Endothelial cell of umbilical vein (primary cell): ENCODE measurements at regions not wholly inside any gene's neighbourhood (a gene's known extent, or its start where the extent isn't known, plus 50 kb on each side); places are given as distances from the start of the nearest gene placed in this dataset.

Experiments
- BruUV-seq: library from RNA; stranded (reverse); fragments of 400-500 nt; replicated peaks from 2 replicates; lab custom pipeline; 2021; lab: Mats Ljungman, UMichigan
- CTCF ChIA-PET: fragments of 300-600, 350-600 bp; sonication (Branson Sonifier 250); formaldehyde crosslinking; loops from one replicate; lab custom pipeline; 2021; ENCODE audit warnings: antibody characterized with exemption, inconsistent platforms; lab: Charles Lee
- POLR2A ChIA-PET: fragments of 300-600, 350-600 bp; sonication (Branson Sonifier 250); formaldehyde crosslinking; loops from one replicate; lab custom pipeline; 2021; ENCODE audit warnings: antibody characterized with exemption, inconsistent platforms; lab: Charles Lee
- DNase-seq: peaks from one replicate; pipeline ENCODE4 v3.0.0-alpha.2; 2011; ENCODE audit warnings: low read depth, low spot score
- FAIRE-seq: peaks from 2 replicates; lab custom pipeline; 2011; peaks lifted over from hg19 to GRCh38; lab: Jason Lieb, UNC
- H2AFZ ChIP-seq: 2 replicates; pipeline ENCODE4 v1.6.0; 2012; ENCODE audit warnings: low read depth, low read length, control low read depth, inconsistent platforms
- H3K27ac ChIP-seq: 2 replicates; pipeline ENCODE4 v1.5.1; 2011; ENCODE audit warnings: low read depth, mild to moderate bottlenecking, control low read depth, low read length, moderate library complexity; ENCODE audit not compliant: insufficient read depth
- H3K27me3 ChIP-seq, 2 experiments: 2 replicates each; pipeline versions ENCODE4 v1.6.0 to v1.6.1; 2011; ENCODE audit warnings: low read length in 2 of 2, mixed read lengths in 1 of 2; ENCODE audit not compliant: control insufficient read depth in 2 of 2, insufficient read depth in 2 of 2
- H3K36me3 ChIP-seq, 2 experiments: 2 replicates in 1 of 2; 3 replicates in 1 of 2; pipeline ENCODE4 v1.5.1; 2011; ENCODE audit warnings: low read length in 2 of 2, mild to moderate bottlenecking in 1 of 2, moderate library complexity in 1 of 2; ENCODE audit not compliant: control insufficient read depth in 2 of 2, insufficient read depth in 2 of 2; ENCODE audit errors: extremely low read depth in 1 of 2
- H3K4me1 ChIP-seq: 3 replicates; pipeline ENCODE4 v1.5.1; 2011; ENCODE audit warnings: mild to moderate bottlenecking, low read length; ENCODE audit not compliant: control insufficient read depth, insufficient read depth; ENCODE audit errors: extremely low read depth
- H3K4me2 ChIP-seq: 2 replicates; pipeline ENCODE4 v1.6.1; 2011; ENCODE audit warnings: low read length, control low read depth, mixed read lengths; ENCODE audit not compliant: insufficient read depth
- H3K4me3 ChIP-seq, 3 experiments: fragments of 200-600 bp in 1 of 3; sonication (generic), shearing (Covaris generic) in 1 of 3; replicated peaks in 1 of 3; 2 replicates each; pipeline ENCODE4 v1.5.1; 2011 to 2016; ENCODE audit warnings: control low read depth in 3 of 3, low read length in 3 of 3, mild to moderate bottlenecking in 2 of 3, inconsistent platforms in 1 of 3, low read depth in 1 of 3, moderate library complexity in 1 of 3; ENCODE audit not compliant: insufficient read depth in 1 of 3
- H3K79me2 ChIP-seq: 2 replicates; pipeline ENCODE4 v1.6.0; 2012; ENCODE audit warnings: low read length, inconsistent platforms; ENCODE audit not compliant: control insufficient read depth, insufficient read depth
- H3K9ac ChIP-seq: replicated peaks from 2 replicates; pipeline ENCODE3; 2011; ENCODE audit warnings: low read length, control low read depth; ENCODE audit not compliant: insufficient read depth; ENCODE audit errors: extremely low read depth
- H3K9me1 ChIP-seq: replicated peaks from 3 replicates; pipeline ENCODE4 v1.6.0; 2011; ENCODE audit warnings: mild to moderate bottlenecking, low read length; ENCODE audit not compliant: control insufficient read depth, insufficient read depth; ENCODE audit errors: extremely low read depth
- H3K9me3 ChIP-seq: replicated peaks from 2 replicates; pipeline ENCODE4 v1.5.1; 2012; ENCODE audit warnings: low read length, inconsistent platforms; ENCODE audit not compliant: control insufficient read depth, insufficient read depth
- H4K20me1 ChIP-seq: replicated peaks from 2 replicates; pipeline ENCODE3; 2011; ENCODE audit warnings: mild to moderate bottlenecking, low read length; ENCODE audit not compliant: control insufficient read depth, insufficient read depth; ENCODE audit errors: extremely low read depth
- EZH2 ChIP-seq: IDR thresholded peaks from 2 replicates; pipeline ENCODE4 v1.6.1; 2012; ENCODE audit warnings: borderline replicate concordance, low read depth, mild to moderate bottlenecking, moderate library complexity, low read length, inconsistent platforms; ENCODE audit not compliant: severe bottlenecking
- FOS ChIP-seq: IDR thresholded peaks from 2 replicates; pipeline ENCODE4 v1.6.1; 2011; ENCODE audit warnings: mild to moderate bottlenecking, low read length, moderate library complexity, borderline replicate concordance; ENCODE audit not compliant: insufficient read depth
- GATA2 ChIP-seq: IDR thresholded peaks from 2 replicates; pipeline ENCODE4 v1.7.0; 2011; ENCODE audit warnings: low read depth, mild to moderate bottlenecking, moderate library complexity, mixed read lengths, low read length; ENCODE audit not compliant: insufficient read length, insufficient read depth
- JUN ChIP-seq: IDR thresholded peaks from 2 replicates; pipeline ENCODE4 v1.6.1; 2011; ENCODE audit warnings: borderline replicate concordance, low read depth; ENCODE audit not compliant: insufficient read length, insufficient read depth
- MYC ChIP-seq: IDR thresholded peaks from one replicate; pipeline ENCODE4 v1.6.1; 2011; ENCODE audit warnings: mild to moderate bottlenecking, low read depth, low read length
- POLR2A ChIP-seq: IDR thresholded peaks from 2 replicates; pipeline ENCODE4 v1.6.1; 2012; ENCODE audit warnings: low read depth, mild to moderate bottlenecking, control low read depth, low read length
- POLR2AphosphoS5 ChIP-seq: IDR thresholded peaks from 2 replicates; pipeline ENCODE4 v1.6.1; 2012; ENCODE audit warnings: low read depth, mild to moderate bottlenecking, control low read depth, low read length, moderate library complexity; ENCODE audit not compliant: insufficient read depth
- dilution Hi-C: fragments of 300-500 bp; cut with MboI; formaldehyde crosslinking; loops from one replicate; pipeline ENCODE4 v1.15.0; 2019; ENCODE audit warnings: low sequenced_read_pairs; ENCODE audit not compliant: extremely low pct_ligation_motif_present
- intact Hi-C: fragments of 100-400 bp; cut with micrococcal nuclease; formaldehyde crosslinking; loops from one replicate; pipeline ENCODE4 v1.10.0; 2022
- TF ChIP-seq, protein P1 (sequence below): IDR thresholded peaks from 2 replicates; pipeline ENCODE4 v1.6.1; 2011; ENCODE audit not compliant: insufficient read depth, insufficient read length
- TF ChIP-seq, protein P2 (sequence below), 2 donors: IDR thresholded peaks; 1 replicate in 1 of 2; 2 replicates in 1 of 2; pipeline ENCODE4 v1.5.1; 2011; ENCODE audit warnings: low read length in 2 of 2, mild to moderate bottlenecking in 2 of 2, moderate library complexity in 2 of 2, control low read depth in 1 of 2, inconsistent platforms in 1 of 2, low read depth in 1 of 2; ENCODE audit not compliant: insufficient read depth in 1 of 2; ENCODE audit errors: extremely low read depth in 1 of 2

DNA sequence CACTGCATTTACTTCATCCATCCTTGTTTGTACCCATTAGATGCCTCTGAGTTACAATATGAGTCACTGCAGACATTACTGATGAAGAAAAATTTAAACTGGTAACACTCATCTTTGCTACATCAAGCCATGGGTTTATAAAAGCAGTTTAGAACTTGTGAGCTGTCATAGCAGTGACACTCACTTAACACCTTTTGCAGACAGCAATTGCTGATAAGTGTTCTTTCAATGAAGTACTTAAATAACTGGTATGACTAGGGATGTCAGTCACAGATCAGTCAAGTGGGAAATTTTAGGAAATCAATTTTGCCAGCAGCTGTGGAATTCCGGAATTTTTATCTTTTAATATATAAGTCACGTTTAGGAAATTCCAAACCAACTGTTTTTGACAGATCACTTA lies 643.0 kb downstream of the TBL1XR1 start:
- Histone ChIP-seq H3K9me3 (no peaks in the 10 kb centered on the region), H2AFZ (no peak overlapping the region), H3K27ac (no peak overlapping the region), H3K9me1 (no peaks in the 10 kb centered on the region), H3K79me2 (no peaks in the 10 kb centered on the region), H3K27me3 (no peaks in the 10 kb centered on the region), H3K4me3 (no peak overlapping the region), H3K36me3 (no peaks in the 10 kb centered on the region), H4K20me1 (no peaks in the 10 kb centered on the region), H3K4me2 (no peak overlapping the region), H3K9ac (no peak overlapping the region), H3K4me1 (no peaks in the 10 kb centered on the region)
- POLR2A ChIA-PET, result no interaction called here
- FAIRE-seq (no peak), DNase-seq (no peak)
- no peak for TF ChIP-seq FOS
- no peak for TF ChIP-seq MYC
- TF ChIP-seq JUN, result no peak
- no peak for TF ChIP-seq POLR2AphosphoS5
- TF ChIP-seq, protein P1, sequence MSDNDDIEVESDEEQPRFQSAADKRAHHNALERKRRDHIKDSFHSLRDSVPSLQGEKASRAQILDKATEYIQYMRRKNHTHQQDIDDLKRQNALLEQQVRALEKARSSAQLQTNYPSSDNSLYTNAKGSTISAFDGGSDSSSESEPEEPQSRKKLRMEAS, result no peak
- TF ChIP-seq EZH2, result no peak
- no peak for TF ChIP-seq GATA2
- TF ChIP-seq POLR2A, result no peak
- TF ChIP-seq, protein P2, sequence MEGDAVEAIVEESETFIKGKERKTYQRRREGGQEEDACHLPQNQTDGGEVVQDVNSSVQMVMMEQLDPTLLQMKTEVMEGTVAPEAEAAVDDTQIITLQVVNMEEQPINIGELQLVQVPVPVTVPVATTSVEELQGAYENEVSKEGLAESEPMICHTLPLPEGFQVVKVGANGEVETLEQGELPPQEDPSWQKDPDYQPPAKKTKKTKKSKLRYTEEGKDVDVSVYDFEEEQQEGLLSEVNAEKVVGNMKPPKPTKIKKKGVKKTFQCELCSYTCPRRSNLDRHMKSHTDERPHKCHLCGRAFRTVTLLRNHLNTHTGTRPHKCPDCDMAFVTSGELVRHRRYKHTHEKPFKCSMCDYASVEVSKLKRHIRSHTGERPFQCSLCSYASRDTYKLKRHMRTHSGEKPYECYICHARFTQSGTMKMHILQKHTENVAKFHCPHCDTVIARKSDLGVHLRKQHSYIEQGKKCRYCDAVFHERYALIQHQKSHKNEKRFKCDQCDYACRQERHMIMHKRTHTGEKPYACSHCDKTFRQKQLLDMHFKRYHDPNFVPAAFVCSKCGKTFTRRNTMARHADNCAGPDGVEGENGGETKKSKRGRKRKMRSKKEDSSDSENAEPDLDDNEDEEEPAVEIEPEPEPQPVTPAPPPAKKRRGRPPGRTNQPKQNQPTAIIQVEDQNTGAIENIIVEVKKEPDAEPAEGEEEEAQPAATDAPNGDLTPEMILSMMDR (IDR thresholded peaks at IDR 0.05; ENCODE audit: extremely low read depth in 1 of 2, insufficient read depth in 1 of 2, low read depth in 1 of 2, low read length in 2 of 2), result no peak
- no TSS peak for BruUV-seq
- intact Hi-C loops, result no loop called here
- CTCF ChIA-PET, result no interaction called here
- dilution Hi-C loops, result no loop called here
